ENCODE measurements at regions not wholly inside any gene's neighbourhood (a gene's known extent, or its start where the extent isn't known, plus 50 kb on each side); places are given as distances from the start of the nearest gene placed in this dataset.

GRCh38 chr9:73523391-73523790, 371.7 kb downstream of the ANXA1 start:
- TF ChIP-seq CTCF (conservative IDR thresholded peaks at IDR 0.05; ENCODE audit: low read length) = no peak
- TF ChIP-seq EZH2phosphoT487 (IDR thresholded peaks at IDR 0.05; ENCODE audit: borderline replicate concordance) = no peak

Measured in Loucy (cell line).